CD4-positive, alpha-beta T cell treated with Interleukin-17A for 4 hours (primary cell): ENCODE measurements at regions not wholly inside any gene's neighbourhood (a gene's known extent, or its start where the extent isn't known, plus 50 kb on each side); places are given as distances from the start of the nearest gene placed in this dataset.
"Not testable (repeated sequence)": the region's sequence is repeated elsewhere in the genome, so short reads cannot be mapped to it uniquely, and the experiment has no call there.

Experiments used
- DNase-seq: peaks from one replicate; pipeline ENCODE4 v3.0.0-alpha.2; 2020; ENCODE audit warnings: mixed read lengths

DNA sequence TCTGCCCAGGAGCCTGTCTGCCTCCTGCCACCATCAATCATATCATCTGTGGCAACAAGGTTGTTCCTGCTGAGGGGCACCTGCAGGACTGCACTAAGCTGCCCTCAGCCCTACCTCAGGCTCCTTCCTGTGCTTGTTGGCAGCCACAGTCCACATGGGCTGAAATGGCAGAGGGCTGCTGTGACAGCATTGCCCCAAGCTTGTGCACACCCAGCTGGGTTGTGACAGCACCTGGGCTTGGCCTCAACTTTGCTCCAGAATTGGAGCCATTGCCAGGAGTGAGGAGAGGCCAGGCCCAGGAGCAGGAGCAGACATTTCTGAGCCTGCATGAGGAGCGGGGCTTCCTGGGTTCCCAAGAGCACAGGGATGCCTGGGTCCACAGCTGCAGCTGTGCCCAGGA is 340.9 kb upstream of the CHRM2 start:
- no peak for DNase-seq

DNA sequence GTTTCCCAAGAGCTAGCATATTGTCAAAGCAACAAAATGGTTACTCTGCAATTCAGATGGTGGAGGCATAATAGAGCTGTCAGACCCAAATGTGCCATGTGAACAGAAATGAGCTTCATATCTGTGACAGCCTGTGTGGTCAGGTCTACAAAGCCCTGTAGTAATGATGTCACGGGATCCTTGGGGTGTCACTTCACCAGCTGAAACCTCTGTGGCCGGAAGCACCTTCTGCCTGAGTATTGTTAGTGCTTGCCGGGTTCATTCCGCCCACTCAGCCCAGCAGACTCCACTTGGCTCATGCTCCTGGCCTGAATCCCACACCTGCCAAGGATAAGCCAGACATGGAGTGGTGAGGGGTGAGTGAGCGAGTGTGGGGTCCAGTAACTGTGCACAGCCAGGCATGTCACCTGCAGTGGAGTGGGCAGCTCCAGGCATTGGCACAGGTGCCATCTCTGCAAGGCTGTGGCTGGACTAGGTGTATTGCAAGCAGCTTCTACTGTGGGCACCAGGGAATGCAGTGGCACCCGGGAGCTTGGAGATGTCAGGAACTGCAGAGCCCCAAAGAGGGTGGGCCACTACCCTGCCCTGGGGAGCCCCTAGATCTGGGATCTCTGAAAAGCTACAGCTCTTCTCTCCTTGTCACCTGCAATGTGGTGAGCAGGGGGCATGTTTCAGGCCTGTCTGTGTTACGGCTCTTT is 341.9 kb upstream of the CHRM2 start:
- DNase-seq = no peak

- DNase-seq = no peak
Measured at GRCh38 chr7:136523571-136523970, 344.9 kb upstream of the CHRM2 start.

- DNase-seq = no peak
Measured at GRCh38 chr7:136517971-136518370, 350.5 kb upstream of the CHRM2 start.

DNA sequence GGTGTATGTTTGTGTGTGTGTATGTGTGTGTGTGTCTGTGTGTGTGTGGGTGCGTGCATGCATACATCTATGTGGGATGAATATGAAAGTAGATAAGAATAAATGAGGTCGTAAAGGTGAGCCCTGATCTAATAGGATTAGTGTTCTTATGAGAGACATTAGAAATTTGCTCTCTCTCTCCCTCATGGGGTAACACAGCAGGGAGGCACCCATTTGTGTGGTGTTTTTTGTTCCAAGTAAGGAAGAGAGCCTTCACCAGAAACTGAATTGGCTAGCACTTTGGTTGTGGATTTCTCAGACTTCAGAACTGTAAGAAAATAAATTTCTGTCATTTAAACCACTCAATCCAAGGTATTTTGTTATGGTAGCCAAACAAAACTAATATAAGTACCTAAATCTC is 353.7 kb upstream of the CHRM2 start:
- DNase-seq = no peak

DNA sequence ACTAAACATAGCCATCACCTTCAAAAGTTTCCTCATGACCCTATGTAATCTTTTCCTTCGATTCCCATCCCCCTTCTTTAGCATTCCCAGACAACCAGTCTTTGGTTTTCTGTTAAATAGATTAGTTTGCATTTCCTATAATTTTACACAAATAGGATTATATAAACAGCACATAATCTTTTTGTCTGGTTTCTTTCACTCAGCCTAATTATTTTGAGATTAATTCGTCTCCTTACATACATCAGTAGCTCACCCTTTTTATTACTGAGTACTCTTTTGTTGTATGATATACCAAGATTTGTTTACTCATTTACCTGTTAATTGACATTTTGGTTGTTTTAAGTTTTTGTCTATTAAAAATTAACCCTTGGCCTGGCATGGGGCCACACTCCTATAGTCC is 354.7 kb upstream of the CHRM2 start:
- no peak for DNase-seq

- no peak for DNase-seq
Measured at GRCh38 chr7:136509466-136509865, 359.0 kb upstream of the CHRM2 start.

- no peak for DNase-seq
Measured at GRCh38 chr7:136502162-136502561, 366.3 kb upstream of the CHRM2 start.

GRCh38 chr7:136501151-136501550 is 367.3 kb upstream of the CHRM2 start:
- DNase-seq = no peak

- DNase-seq = no peak
Measured at GRCh38 chr7:136496551-136496950, 371.9 kb upstream of the CHRM2 start.

- DNase-seq = no peak
Measured at GRCh38 chr7:136495081-136495480, 373.4 kb upstream of the CHRM2 start.

DNA sequence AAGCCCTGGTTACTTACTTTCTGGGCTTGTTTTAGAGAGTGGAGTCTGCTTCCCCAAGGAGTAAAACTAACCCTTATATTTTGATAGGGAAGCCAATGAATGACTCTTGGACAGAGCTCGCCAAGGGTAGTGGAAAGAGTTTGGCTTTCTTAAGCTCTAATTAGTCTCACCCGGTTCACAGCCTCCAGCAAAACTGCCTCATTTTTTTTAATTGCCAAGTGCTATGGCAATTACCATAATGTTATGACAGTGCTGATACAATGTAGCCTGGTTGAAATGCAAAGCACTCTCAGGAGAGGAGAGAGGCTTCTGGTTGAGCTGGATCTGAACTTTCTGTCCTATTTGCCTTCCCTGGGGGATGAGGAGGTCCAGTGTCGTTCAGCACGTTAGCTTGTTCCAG is 376.1 kb upstream of the CHRM2 start:
- no peak for DNase-seq

- DNase-seq = no peak
Measured at GRCh38 chr7:136489808-136490207, 378.6 kb upstream of the CHRM2 start.

- DNase-seq = no peak
Measured at GRCh38 chr7:136480901-136481300, 387.6 kb upstream of the CHRM2 start.

DNA sequence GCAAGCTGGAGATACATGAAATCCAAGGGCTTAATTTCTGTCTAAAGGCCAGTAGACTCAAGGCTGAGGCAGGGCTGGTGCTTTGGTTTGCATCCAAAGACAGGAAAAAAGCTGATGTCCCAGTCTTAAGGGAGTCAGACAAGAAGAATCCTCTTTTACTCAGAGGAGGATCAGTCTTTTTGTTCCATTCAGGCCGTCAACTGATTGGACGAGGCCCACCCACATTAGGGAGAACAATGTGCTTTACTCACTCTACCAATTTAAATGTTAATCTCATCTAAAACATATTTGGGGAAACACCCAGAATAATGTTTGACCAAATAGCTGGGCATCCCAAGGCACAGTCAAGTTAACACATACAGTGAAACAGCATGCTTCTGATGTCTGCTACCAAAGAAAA is 388.5 kb upstream of the CHRM2 start:
- no peak for DNase-seq

DNA sequence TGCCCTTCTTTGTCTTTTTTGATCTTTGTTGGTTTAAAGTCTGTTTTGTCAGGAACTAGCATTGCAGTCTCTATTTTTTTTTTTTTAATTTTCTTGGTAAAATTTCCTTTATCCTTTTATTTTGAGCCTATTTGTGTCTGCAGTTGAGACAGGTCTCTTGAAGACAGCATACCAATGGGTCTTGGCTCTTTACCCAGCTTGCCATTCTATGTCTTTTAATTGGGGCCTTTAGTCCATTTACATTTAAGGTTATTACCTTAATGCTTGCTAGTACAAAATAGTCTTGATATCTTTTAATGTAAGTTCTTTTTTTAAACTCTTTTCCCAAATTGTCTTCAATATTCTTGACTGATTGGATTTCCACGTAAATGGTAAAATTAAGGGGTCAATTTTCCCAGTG is 398.3 kb upstream of the CHRM2 start:
- DNase-seq = no peak

GRCh38 chr7:136452949-136453348 is 415.5 kb upstream of the CHRM2 start:
- no peak for DNase-seq

- DNase-seq = no peak
Measured at GRCh38 chr7:136446751-136447150, 421.7 kb upstream of the CHRM2 start.

DNA sequence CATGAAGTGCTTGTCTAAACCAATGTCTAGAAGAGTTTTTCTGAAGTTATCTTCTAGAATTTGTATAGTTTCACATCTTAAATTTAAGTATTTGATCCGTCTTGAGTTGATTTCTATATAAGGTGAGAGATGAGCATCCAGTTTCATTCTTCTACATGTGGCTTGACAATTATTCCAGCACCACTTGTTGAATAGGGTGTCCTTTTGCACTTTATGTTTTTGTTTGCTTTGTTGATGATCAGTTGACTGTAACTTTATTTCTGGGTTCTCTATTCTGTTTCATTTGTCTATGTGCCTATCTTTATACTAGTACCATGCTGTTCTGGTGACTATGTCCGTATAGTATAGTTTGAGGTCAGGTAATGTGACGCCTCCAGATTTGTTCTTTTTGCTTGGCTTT is 426.6 kb upstream of the CHRM2 start:
- DNase-seq = no peak

GRCh38 chr7:136431736-136432135 is 436.7 kb upstream of the CHRM2 start:
- DNase-seq = not testable (repeated sequence)

GRCh38 chr7:136424058-136424457 is 444.4 kb upstream of the CHRM2 start:
- DNase-seq = no peak

- DNase-seq = not testable (repeated sequence)
Measured at GRCh38 chr7:136419740-136420139, 442.6 kb upstream of the MTPN start.

DNA sequence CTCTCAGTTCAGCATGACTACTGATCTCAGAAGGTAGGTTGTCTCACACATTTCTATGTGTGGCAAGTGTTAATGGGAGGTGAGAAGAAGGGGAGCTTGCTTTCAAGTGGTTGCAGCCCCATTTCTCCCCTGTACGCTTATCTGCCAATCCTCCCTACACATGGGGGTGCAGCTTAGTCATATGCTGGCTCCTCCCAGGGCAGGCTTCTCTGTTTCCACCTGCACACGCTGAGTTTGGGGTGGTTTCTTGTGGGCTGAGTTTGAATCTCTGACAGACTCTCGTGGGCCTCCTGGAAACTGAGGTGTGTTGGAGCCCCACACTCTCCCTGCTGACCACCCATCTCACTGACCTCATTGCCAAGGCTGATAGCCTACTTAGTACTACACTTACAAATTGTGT is 435.8 kb upstream of the MTPN start:
- no peak for DNase-seq

DNA sequence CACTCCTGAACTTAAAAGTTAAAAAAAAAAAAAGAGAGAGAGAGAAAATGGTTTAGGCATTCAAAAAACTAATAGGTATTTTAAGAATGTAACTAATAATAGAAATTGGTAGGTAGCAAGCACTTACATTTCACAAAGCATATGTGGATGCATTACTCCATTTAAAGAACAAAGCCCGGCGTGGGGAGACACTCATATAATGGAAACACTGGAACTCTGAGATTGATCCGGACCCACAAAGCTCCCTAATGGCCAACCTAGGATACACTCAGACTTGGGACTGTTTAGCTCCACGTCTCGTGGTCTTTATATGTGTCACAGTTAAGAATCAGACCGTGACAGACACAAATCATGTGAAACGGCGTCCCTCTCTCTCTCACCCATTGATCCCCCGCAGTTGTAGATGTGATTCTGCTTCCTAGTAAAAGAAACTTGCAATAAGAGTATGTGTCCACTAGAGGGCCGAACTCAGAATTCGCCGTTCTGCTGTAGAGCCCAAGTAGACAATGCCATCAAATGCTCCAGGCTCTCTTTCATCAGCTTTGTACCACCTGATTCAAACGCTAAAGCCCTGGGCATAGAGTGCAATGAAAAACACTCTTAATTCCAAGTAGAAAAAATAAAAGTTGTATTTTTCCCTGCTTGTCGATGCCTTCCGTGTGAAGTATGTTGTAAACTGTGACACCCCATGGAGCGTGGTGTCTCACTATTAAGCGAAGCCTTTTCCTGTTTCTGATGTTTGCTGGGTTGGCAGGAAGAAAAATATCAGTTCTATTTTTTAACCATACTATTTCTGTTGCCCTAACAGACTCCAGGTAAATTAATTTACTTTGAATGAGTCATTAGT is 429.0 kb upstream of the MTPN start:
- DNase-seq = peak; percentile 12

DNA sequence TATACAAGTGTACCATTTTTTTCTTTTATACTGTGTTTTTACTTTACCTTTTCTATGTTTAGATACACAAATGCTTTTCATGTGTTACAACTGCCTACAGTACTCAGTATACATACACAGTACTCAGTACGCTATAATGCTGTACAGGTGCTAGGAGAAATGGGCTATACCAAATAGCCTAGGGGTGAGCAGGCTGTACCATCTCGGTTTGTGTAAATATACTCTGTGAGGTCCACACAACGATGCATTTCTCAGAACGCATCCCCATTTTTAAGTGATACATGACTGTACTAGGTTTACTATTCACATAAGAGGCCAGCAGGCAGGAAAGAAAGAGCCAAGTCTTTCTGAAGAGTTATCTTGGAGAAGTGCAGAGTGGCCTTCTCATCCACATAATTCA is 426.4 kb upstream of the MTPN start:
- DNase-seq = no peak
